HFFc6 (cell line): ENCODE measurements at regions not wholly inside any gene's neighbourhood (a gene's known extent, or its start where the extent isn't known, plus 50 kb on each side); places are given as distances from the start of the nearest gene placed in this dataset.

Source experiments
- DNase-seq: peaks from one replicate; pipeline ENCODE4 v3.0.0-alpha.2; 2018
- H3K27ac Mint-ChIP-seq: 2 replicates; pipeline ENCODE4 v1.8.0; 2020; ENCODE audit warnings: mild to moderate bottlenecking, mixed read lengths
- H3K27me3 Mint-ChIP-seq: 2 replicates; pipeline ENCODE4 v1.8.0; 2021; ENCODE audit warnings: mild to moderate bottlenecking, moderate library complexity, mixed read lengths; ENCODE audit not compliant: insufficient read depth
- H3K36me3 Mint-ChIP-seq: 2 replicates; pipeline ENCODE4 v1.8.0; 2021; ENCODE audit warnings: low read depth, mixed read lengths
- H3K4me1 Mint-ChIP-seq: 2 replicates; pipeline ENCODE4 v1.8.0; 2020; ENCODE audit warnings: low read depth, mixed read lengths
- H3K4me3 Mint-ChIP-seq: 2 replicates; pipeline ENCODE4 v1.8.0; 2020; ENCODE audit warnings: mild to moderate bottlenecking, moderate library complexity, mixed read lengths
- H3K9me3 Mint-ChIP-seq: 2 replicates; pipeline ENCODE4 v1.8.0; 2020; ENCODE audit warnings: mild to moderate bottlenecking, mixed read lengths
- TF ChIP-seq, protein P1 (sequence below): fragments of 200-600 bp; sonication (generic); IDR thresholded peaks from 2 replicates; pipeline ENCODE4 v1.5.0; 2021; ENCODE audit warnings: antibody characterized with exemption, mild to moderate bottlenecking

DNA sequence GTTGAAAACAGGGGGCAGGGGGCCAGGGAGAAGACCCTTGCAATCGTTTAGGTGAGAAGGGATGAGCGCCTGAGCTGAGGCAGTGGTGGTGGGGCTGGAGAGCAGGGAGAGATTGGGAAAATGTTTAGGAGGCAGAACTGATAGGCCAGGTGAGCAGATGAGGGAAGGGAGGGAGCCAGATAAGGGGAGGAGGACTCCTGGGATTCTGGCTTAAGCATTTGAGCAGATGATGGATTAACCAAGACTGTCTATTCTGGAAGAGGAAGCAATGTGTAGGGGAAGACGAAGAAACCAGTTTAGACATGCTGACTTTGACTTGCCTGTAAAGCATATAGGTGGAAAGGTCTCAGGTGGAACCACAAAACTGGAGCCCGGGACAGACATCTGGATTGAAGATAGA is 49.9 kb upstream of the ASPRV1 start:
- Mint-ChIP-seq H3K4me1 (peaks cover 7% of the 10 kb centered on the region; the same call in 1 of the 2 replicates), H3K27ac (no peak overlapping the region), H3K9me3 (0 out of 2 replicates have a peak, but pooled peaks cover 5% of the 10 kb centered on the region), H3K36me3 (peaks cover 5% of the 10 kb centered on the region; the same call in 1 of the 2 replicates), H3K4me3 (no peak overlapping the region), H3K27me3 (peaks cover 3% of the 10 kb centered on the region; the same call in 1 of the 2 replicates)
- TF ChIP-seq, protein P1, sequence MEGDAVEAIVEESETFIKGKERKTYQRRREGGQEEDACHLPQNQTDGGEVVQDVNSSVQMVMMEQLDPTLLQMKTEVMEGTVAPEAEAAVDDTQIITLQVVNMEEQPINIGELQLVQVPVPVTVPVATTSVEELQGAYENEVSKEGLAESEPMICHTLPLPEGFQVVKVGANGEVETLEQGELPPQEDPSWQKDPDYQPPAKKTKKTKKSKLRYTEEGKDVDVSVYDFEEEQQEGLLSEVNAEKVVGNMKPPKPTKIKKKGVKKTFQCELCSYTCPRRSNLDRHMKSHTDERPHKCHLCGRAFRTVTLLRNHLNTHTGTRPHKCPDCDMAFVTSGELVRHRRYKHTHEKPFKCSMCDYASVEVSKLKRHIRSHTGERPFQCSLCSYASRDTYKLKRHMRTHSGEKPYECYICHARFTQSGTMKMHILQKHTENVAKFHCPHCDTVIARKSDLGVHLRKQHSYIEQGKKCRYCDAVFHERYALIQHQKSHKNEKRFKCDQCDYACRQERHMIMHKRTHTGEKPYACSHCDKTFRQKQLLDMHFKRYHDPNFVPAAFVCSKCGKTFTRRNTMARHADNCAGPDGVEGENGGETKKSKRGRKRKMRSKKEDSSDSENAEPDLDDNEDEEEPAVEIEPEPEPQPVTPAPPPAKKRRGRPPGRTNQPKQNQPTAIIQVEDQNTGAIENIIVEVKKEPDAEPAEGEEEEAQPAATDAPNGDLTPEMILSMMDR = no peak
- no peak for DNase-seq
